ENCODE measurements at regions not wholly inside any gene's neighbourhood (a gene's known extent, or its start where the extent isn't known, plus 50 kb on each side); places are given as distances from the start of the nearest gene placed in this dataset.
"Not testable (repeated sequence)": the region's sequence is repeated elsewhere in the genome, so short reads cannot be mapped to it uniquely, and the experiment has no call there.

DNA sequence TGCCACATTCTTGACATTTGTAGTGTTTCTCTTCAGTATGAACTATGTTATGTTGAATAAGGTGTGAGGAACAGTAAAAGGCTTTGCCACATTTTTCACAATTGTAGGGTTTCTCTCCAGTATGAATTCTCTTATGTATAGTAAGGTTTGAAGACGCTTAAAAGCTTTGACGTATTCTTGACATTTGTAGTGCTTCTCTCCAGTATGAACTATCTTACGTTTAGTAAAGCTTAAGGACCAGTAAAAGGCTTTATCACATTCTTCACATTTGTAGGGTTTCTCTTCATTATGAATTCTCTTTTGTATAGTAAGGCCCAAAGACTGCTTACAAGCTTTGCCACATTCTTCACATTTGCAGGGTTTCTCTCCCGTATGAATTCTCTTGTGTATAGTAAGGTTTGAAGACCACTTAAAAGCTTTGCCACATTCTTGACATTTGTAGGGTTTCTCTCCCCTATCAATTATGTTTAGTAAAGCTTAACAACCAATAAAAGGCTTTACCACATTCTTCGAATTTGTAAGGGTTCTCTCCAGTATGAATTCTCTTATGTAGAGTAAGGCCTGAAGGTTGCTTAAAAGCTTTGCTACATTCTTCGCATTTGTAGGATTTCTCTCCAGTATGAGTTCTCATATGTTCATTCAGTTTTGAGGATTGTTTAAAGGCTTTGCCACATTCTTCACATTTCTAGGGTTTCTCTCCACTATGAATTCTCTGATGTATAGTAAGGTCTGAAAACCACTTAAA lies 301.6 kb downstream of the ZNF33B start:
- H3K27me3 ChIP-seq (ENCODE audit: insufficient read depth, low read length); H2BK12ac ChIP-seq (ENCODE audit: low read length); H3K4ac ChIP-seq (ENCODE audit: low read depth, low read length); H4K91ac ChIP-seq (ENCODE audit: low read depth, low read length); H3K23ac ChIP-seq (ENCODE audit: low read length); H3K36me3 ChIP-seq (ENCODE audit: control insufficient read depth in 1 of 2, insufficient read depth in 2 of 2, low read length in 2 of 2); H2BK5ac ChIP-seq (ENCODE audit: low read depth, low read length, poor library complexity); H2AFZ ChIP-seq (ENCODE audit: insufficient read depth, low read length, poor library complexity); H3K27ac ChIP-seq (ENCODE audit: low read depth, low read length); H3K79me1 ChIP-seq (ENCODE audit: low read length); H3K9ac ChIP-seq (ENCODE audit: low read length); H3K14ac ChIP-seq (ENCODE audit: low read length); H2AK5ac ChIP-seq (ENCODE audit: low read length); H3K9me3 ChIP-seq (ENCODE audit: insufficient read depth, low read depth, low read length); DNase-seq; H4K8ac ChIP-seq (ENCODE audit: low read depth, low read length); H3K4me1 ChIP-seq (ENCODE audit: control insufficient read depth in 1 of 2, insufficient read depth in 2 of 2, low read length in 2 of 2); H3K4me2 ChIP-seq (ENCODE audit: low read length); H3K18ac ChIP-seq (ENCODE audit: low read length); H3K79me2 ChIP-seq (ENCODE audit: control insufficient read depth, insufficient read depth, low read length, poor library complexity); H4K12ac ChIP-seq (ENCODE audit: low read depth, low read length); H3K4me3 ChIP-seq (ENCODE audit: low read depth, low read length); H2BK120ac ChIP-seq (ENCODE audit: insufficient read depth, low read length, poor library complexity): not testable (repeated sequence)
- WGBS (ENCODE audit: extremely low coverage, insufficient coverage, insufficient read length) = no CpG with 5 or more reads among the region's 6 CpGs

DNA sequence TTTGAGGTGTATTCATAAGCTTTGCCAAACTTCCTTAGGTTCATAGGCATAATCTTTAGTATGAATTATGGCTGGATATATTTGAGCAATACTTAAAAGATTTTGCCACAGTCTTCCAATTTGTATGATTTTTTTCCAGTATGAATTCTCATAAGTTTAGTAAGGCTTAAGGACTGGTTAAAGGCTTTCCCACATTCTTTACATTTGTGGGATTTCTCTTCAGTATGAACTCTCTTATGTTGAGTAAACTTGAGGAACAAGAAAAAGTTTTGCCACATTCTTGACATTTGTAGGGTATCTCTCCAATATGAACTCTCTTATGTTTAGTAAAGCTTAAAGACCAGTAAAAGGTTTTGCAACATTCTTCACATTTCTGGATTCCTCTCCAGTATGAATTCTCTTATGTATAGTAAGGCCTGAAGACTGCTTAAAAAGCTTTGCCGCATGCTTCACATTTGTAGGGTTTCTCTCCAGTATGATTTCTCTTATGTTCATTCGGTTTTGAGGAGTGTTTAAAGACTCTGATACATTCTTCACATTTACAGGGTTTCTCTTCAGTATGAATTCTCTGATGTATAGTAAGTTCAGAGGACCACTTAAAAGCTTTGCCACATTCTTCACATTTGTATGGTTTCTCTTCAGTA lies 302.6 kb downstream of the ZNF33B start:
- H3K14ac ChIP-seq (ENCODE audit: low read length); H3K4ac ChIP-seq (ENCODE audit: low read depth, low read length); H3K18ac ChIP-seq (ENCODE audit: low read length); H3K27me3 ChIP-seq (ENCODE audit: insufficient read depth, low read length); H3K4me3 ChIP-seq (ENCODE audit: low read depth, low read length); H3K79me2 ChIP-seq (ENCODE audit: control insufficient read depth, insufficient read depth, low read length, poor library complexity); H2AK5ac ChIP-seq (ENCODE audit: low read length); H3K79me1 ChIP-seq (ENCODE audit: low read length); H3K27ac ChIP-seq (ENCODE audit: low read depth, low read length); H4K91ac ChIP-seq (ENCODE audit: low read depth, low read length); H2BK120ac ChIP-seq (ENCODE audit: insufficient read depth, low read length, poor library complexity); H3K4me2 ChIP-seq (ENCODE audit: low read length); H2BK5ac ChIP-seq (ENCODE audit: low read depth, low read length, poor library complexity); H2BK12ac ChIP-seq (ENCODE audit: low read length); H4K12ac ChIP-seq (ENCODE audit: low read depth, low read length); H3K23ac ChIP-seq (ENCODE audit: low read length); H4K8ac ChIP-seq (ENCODE audit: low read depth, low read length); H3K9ac ChIP-seq (ENCODE audit: low read length); H3K9me3 ChIP-seq (ENCODE audit: insufficient read depth, low read depth, low read length); H3K4me1 ChIP-seq (ENCODE audit: control insufficient read depth in 1 of 2, insufficient read depth in 2 of 2, low read length in 2 of 2); DNase-seq; H3K36me3 ChIP-seq (ENCODE audit: control insufficient read depth in 1 of 2, insufficient read depth in 2 of 2, low read length in 2 of 2); H2AFZ ChIP-seq (ENCODE audit: insufficient read depth, low read length, poor library complexity): not testable (repeated sequence)
- WGBS (ENCODE audit: extremely low coverage, insufficient coverage, insufficient read length) = no CpG with 5 or more reads among the region's 2 CpGs

DNA sequence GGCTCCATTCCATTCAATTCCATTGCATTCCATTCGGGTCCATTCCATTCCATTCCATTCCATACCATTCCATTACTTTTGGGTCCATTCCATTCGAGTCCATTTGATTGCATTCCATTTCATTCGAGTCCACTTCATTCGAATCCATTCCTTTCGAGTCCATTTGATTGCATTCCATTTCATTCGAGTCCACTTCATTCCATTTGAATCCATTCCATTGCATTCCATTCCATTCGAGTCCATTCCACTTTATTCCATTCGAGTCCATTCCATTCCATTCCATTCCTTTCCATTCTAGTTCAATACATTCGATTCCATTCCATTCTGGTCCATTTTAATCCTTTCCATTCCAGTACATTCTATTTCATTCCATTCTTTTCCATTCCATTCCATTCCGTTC lies 334.0 kb downstream of the ZNF33B start:
- Histone ChIP-seq H4K8ac (ENCODE audit: low read depth, low read length) (no peak overlapping the region), H3K4me3 (ENCODE audit: low read depth, low read length) (no peak overlapping the region), H3K4me2 (ENCODE audit: low read length) (no peak overlapping the region), H3K4me1 (ENCODE audit: control insufficient read depth in 1 of 2, insufficient read depth in 2 of 2, low read length in 2 of 2) (no peaks in the 10 kb centered on the region), H3K79me2 (ENCODE audit: control insufficient read depth, insufficient read depth, low read length, poor library complexity) (no peaks in the 10 kb centered on the region), H3K27ac (ENCODE audit: low read depth, low read length) (no peak overlapping the region), H3K18ac (ENCODE audit: low read length) (no peak overlapping the region), H2AK5ac (ENCODE audit: low read length) (no peak overlapping the region), H3K9ac (ENCODE audit: low read length) (no peak overlapping the region), H4K91ac (ENCODE audit: low read depth, low read length) (no peak overlapping the region), H2AFZ (ENCODE audit: insufficient read depth, low read length, poor library complexity) (no peak overlapping the region), H2BK12ac (ENCODE audit: low read length) (no peak overlapping the region), H3K9me3 (ENCODE audit: insufficient read depth, low read depth, low read length) (peaks cover 4% of the 10 kb centered on the region), H3K4ac (ENCODE audit: low read depth, low read length) (no peak overlapping the region), H3K14ac (ENCODE audit: low read length) (no peak overlapping the region), H3K79me1 (ENCODE audit: low read length) (no peaks in the 10 kb centered on the region), H2BK5ac (ENCODE audit: low read depth, low read length, poor library complexity) (no peak overlapping the region), H4K12ac (ENCODE audit: low read depth, low read length) (no peak overlapping the region), H2BK120ac (ENCODE audit: insufficient read depth, low read length, poor library complexity) (no peak overlapping the region), H3K27me3 (ENCODE audit: insufficient read depth, low read length) (no peaks in the 10 kb centered on the region), H3K36me3 (ENCODE audit: control insufficient read depth in 1 of 2, insufficient read depth in 2 of 2, low read length in 2 of 2) (no peaks in the 10 kb centered on the region), H3K23ac (ENCODE audit: low read length) (no peak overlapping the region)
- WGBS (ENCODE audit: extremely low coverage, insufficient coverage, insufficient read length) = 100% methylated on average over 1 of the region's 10 CpGs
- peak in 1 of 2 donors; percentile 4 for DNase-seq

DNA sequence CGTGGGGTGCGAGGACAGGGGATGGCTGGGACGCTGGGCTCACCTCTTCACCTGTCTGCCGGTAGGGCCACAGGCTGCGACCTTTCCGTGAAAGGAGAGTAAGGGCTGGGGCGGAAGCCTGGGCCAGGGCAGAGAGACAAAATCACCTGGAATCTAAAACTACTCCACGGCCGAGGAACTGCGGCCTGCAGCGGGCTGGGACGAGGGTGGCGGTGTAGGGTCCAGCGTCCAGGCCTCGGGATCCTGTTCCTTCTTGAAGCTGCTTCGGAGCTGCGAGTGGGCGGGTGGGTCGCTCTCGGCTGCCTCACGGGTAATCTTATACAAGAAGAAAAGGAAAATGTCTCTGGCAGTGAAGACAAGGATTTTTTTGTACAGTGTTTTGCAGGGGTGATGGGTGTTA lies 356.5 kb downstream of the ZNF33B start:
- H3K9me3 ChIP-seq (ENCODE audit: insufficient read depth, low read depth, low read length); H3K14ac ChIP-seq (ENCODE audit: low read length); H3K27ac ChIP-seq (ENCODE audit: low read depth, low read length); H3K9ac ChIP-seq (ENCODE audit: low read length); H3K79me2 ChIP-seq (ENCODE audit: control insufficient read depth, insufficient read depth, low read length, poor library complexity); H3K18ac ChIP-seq (ENCODE audit: low read length); H3K4me1 ChIP-seq (ENCODE audit: control insufficient read depth in 1 of 2, insufficient read depth in 2 of 2, low read length in 2 of 2); DNase-seq; H3K23ac ChIP-seq (ENCODE audit: low read length); H3K79me1 ChIP-seq (ENCODE audit: low read length); H4K12ac ChIP-seq (ENCODE audit: low read depth, low read length); H2BK5ac ChIP-seq (ENCODE audit: low read depth, low read length, poor library complexity); H4K91ac ChIP-seq (ENCODE audit: low read depth, low read length); H2AFZ ChIP-seq (ENCODE audit: insufficient read depth, low read length, poor library complexity); H4K8ac ChIP-seq (ENCODE audit: low read depth, low read length); H2BK12ac ChIP-seq (ENCODE audit: low read length); H3K4me3 ChIP-seq (ENCODE audit: low read depth, low read length); H2BK120ac ChIP-seq (ENCODE audit: insufficient read depth, low read length, poor library complexity); H3K36me3 ChIP-seq (ENCODE audit: control insufficient read depth in 1 of 2, insufficient read depth in 2 of 2, low read length in 2 of 2); H3K27me3 ChIP-seq (ENCODE audit: insufficient read depth, low read length); H3K4me2 ChIP-seq (ENCODE audit: low read length); H2AK5ac ChIP-seq (ENCODE audit: low read length); H3K4ac ChIP-seq (ENCODE audit: low read depth, low read length): not testable (repeated sequence)
- no CpG with 5 or more reads among the region's 21 CpGs for WGBS (ENCODE audit: extremely low coverage, insufficient coverage, insufficient read length)

Measured in trophoblast cell (in vitro differentiated cells and primary cell).